ENCODE measurements at regions not wholly inside any gene's neighbourhood (a gene's known extent, or its start where the extent isn't known, plus 50 kb on each side); places are given as distances from the start of the nearest gene placed in this dataset.

GRCh38 chr15:46416544-46416943 lies 781.7 kb downstream of the SQOR start:
- no peaks in the 10 kb centered on the region for H3K27me3 Mint-ChIP-seq (ENCODE audit: insufficient read depth)
- no peak for DNase-seq (ENCODE audit: low spot score)
- H3K9me3 Mint-ChIP-seq = peaks cover 3% of the 10 kb centered on the region
- no peak overlapping the region for H3K27ac Mint-ChIP-seq
- no peaks in the 10 kb centered on the region for H3K36me3 Mint-ChIP-seq (ENCODE audit: low read depth)
- no peaks in the 10 kb centered on the region for H3K4me1 Mint-ChIP-seq (ENCODE audit: low read depth)
- intact Hi-C loops (cut with micrococcal nuclease) = no loop called here
- H3K4me3 Mint-ChIP-seq = no peak overlapping the region

- no peak for DNase-seq (ENCODE audit: low spot score)
- Mint-ChIP-seq H3K27ac (no peak overlapping the region), H3K4me1 (ENCODE audit: low read depth) (no peaks in the 10 kb centered on the region), H3K27me3 (ENCODE audit: insufficient read depth) (no peaks in the 10 kb centered on the region), H3K4me3 (no peak overlapping the region), H3K36me3 (ENCODE audit: low read depth) (no peaks in the 10 kb centered on the region), H3K9me3 (peaks cover under 1% of the 10 kb centered on the region)
- intact Hi-C loops (cut with micrococcal nuclease) = loop anchor here (10.0 kb wide), 1 partner anchor 64 kb away; no protein-coding TSS in a partner anchor
Observed at GRCh38 chr15:46420990-46421389, 786.2 kb downstream of the SQOR start.

DNA sequence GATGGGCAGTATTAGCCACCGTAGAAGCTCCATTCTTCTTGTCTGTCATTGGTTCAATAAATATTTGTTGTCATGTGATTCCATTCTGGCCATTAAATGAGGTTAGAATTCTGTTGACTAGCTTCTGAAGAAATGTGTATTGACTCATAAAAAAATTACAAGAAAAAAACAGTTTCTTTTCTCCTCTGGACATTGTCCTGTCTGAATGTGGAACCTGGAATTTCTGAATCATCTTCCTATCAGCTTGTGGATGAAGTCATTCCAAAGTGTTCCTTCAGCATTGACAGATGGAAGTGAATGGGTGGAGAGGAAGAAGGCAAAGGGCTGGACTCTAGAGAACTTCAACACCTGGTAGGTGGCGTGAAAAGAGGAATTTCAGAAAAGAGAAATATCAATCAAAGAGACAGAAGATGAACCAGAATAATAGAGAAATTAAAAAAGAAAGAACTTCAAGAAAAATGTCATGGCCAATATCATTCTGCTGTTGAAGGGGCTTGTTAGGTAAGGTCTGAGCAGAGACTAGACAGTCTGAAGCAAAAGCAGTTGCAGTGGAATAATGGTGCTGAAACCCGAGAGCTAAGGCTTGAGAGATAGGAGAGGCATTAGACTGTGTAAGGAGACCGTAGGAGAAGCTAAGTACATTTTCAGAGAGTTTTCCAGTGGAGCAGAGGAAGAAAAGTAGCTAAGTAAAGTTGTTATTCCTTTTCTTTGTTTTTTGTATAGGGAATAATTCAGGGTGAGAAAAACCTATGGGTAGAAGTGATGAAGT lies 806.6 kb downstream of the SQOR start:
- Mint-ChIP-seq H3K9me3 (peaks cover 15% of the 10 kb centered on the region), H3K36me3 (ENCODE audit: low read depth) (no peaks in the 10 kb centered on the region), H3K27ac (no peak overlapping the region), H3K4me3 (no peak overlapping the region), H3K4me1 (ENCODE audit: low read depth) (no peaks in the 10 kb centered on the region), H3K27me3 (ENCODE audit: insufficient read depth) (no peaks in the 10 kb centered on the region)
- no peak for DNase-seq (ENCODE audit: low spot score)
- intact Hi-C loops (cut with micrococcal nuclease) = no loop called here

DNA sequence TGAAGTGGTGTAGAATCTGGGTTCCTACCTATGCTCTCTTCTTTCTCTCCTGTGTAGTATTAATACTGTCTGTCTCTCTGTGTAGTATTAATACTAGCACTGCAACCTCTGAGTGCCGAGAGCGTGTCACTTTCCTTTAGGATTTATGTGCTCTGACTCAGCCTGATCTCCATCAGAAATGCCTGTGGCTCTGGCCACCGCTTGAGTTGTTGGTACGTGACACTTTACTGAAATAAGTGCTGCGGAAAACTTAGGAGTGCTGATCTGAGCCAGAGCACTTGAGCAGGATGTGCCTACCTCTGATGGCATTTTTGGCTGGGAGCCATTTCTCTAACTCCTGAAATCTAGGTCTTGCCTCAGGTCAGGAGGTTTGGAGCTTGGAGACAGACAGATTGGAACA lies 807.4 kb downstream of the SQOR start:
- H3K9me3 Mint-ChIP-seq = peaks cover 15% of the 10 kb centered on the region
- intact Hi-C loops (cut with micrococcal nuclease) = no loop called here
- DNase-seq (ENCODE audit: low spot score) = no peak
- H3K36me3 Mint-ChIP-seq (ENCODE audit: low read depth) = no peaks in the 10 kb centered on the region
- H3K4me1 Mint-ChIP-seq (ENCODE audit: low read depth) = no peaks in the 10 kb centered on the region
- H3K27ac Mint-ChIP-seq = no peak overlapping the region
- H3K27me3 Mint-ChIP-seq (ENCODE audit: insufficient read depth) = no peaks in the 10 kb centered on the region
- no peak overlapping the region for H3K4me3 Mint-ChIP-seq

DNA sequence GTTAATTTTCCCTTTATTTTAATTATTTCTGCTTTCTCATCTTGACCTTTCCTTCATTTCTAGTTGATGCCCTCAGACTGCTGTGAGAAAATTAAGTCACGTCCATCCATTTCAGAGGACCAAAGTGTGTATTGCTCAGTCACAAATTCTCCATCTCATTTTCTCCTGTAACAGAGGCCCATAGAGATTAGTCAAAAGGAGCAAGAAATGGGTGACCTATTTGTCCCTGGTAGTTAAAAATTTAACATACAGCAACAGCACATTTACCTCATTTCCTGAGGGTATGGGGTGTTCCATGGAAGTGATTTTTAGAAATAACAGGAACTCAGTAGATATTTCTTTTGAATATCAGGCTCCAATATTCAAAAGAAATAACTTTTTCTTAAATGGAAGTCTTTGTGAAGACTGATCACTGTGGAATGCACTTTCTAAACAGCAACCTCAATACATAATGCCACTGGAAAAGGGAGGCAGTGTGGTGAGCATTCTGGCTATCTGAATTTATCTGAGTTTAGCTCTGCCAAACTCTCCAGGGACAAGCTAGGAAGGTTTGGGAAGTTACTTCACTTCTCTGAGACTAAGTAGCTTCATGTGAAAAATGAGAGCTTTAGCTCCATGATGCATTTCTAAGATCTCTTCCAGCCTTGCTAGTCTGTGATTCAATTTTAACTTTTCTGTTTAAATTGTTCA lies 808.2 kb downstream of the SQOR start:
- intact Hi-C loops (cut with micrococcal nuclease) = no loop called here
- H3K27me3 Mint-ChIP-seq (ENCODE audit: insufficient read depth) = no peaks in the 10 kb centered on the region
- H3K27ac Mint-ChIP-seq = no peak overlapping the region
- DNase-seq (ENCODE audit: low spot score) = no peak
- H3K9me3 Mint-ChIP-seq = peaks cover 15% of the 10 kb centered on the region
- no peak overlapping the region for H3K4me3 Mint-ChIP-seq
- H3K36me3 Mint-ChIP-seq (ENCODE audit: low read depth) = no peaks in the 10 kb centered on the region
- no peaks in the 10 kb centered on the region for H3K4me1 Mint-ChIP-seq (ENCODE audit: low read depth)

GRCh38 chr15:46450112-46450809 lies 815.4 kb downstream of the SQOR start:
- Mint-ChIP-seq H3K9me3 (peaks cover 12% of the 10 kb centered on the region), H3K36me3 (ENCODE audit: low read depth) (no peaks in the 10 kb centered on the region), H3K4me1 (ENCODE audit: low read depth) (no peaks in the 10 kb centered on the region), H3K4me3 (no peak overlapping the region), H3K27ac (no peak overlapping the region), H3K27me3 (ENCODE audit: insufficient read depth) (no peaks in the 10 kb centered on the region)
- DNase-seq (ENCODE audit: low spot score) = no peak
- intact Hi-C loops (cut with micrococcal nuclease) = no loop called here

DNA sequence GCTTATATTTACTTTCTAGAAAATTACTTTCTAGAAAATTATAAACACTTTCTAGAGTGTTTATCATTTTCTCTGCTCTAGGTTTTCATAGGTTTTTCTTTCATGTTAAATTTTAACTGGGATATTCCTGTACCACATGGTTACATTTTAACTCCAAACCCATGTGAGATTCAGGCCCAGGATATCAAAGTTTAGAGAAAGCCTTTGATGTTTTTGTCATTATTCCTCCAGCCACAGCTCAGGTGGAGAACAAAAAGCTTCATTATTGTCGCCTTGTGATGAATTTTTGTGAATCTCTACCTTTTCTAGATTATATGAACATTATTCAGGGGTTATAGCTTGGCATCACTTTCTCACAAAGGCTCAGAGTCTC lies 816.0 kb downstream of the SQOR start:
- no peak for DNase-seq (ENCODE audit: low spot score)
- H3K27me3 Mint-ChIP-seq (ENCODE audit: insufficient read depth) = no peaks in the 10 kb centered on the region
- H3K4me1 Mint-ChIP-seq (ENCODE audit: low read depth) = no peaks in the 10 kb centered on the region
- H3K9me3 Mint-ChIP-seq = peaks cover 6% of the 10 kb centered on the region
- no peak overlapping the region for H3K4me3 Mint-ChIP-seq
- intact Hi-C loops (cut with micrococcal nuclease) = no loop called here
- no peak overlapping the region for H3K27ac Mint-ChIP-seq
- no peaks in the 10 kb centered on the region for H3K36me3 Mint-ChIP-seq (ENCODE audit: low read depth)

DNA sequence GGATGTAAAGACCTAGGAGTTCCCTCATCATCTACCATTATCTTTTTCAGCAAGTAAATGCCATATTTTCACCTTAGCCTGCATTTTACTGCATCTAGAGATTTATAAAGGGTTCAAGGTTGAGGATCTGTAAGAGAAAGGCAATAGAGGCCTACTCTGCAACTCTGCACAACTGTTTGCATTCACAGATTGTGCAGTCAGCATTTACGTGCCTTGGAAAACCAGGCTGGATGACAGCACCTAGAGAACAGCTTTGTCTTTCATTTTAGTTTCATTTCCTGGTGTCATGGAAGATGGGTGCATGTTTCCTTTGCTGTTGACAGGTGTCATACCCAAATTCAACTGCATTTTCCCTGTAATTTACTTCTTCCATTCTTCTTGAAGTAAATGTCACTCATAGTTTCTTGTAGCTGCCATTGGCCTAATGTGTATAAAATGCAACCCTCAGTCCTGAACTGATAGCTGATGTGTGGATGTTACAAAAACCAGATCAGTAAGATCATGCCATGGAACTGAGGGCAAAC lies 817.5 kb downstream of the SQOR start:
- no peaks in the 10 kb centered on the region for H3K27me3 Mint-ChIP-seq (ENCODE audit: insufficient read depth)
- no peak overlapping the region for H3K27ac Mint-ChIP-seq
- DNase-seq (ENCODE audit: low spot score) = no peak
- no peaks in the 10 kb centered on the region for H3K4me1 Mint-ChIP-seq (ENCODE audit: low read depth)
- peaks cover 6% of the 10 kb centered on the region for H3K9me3 Mint-ChIP-seq
- intact Hi-C loops (cut with micrococcal nuclease) = no loop called here
- H3K36me3 Mint-ChIP-seq (ENCODE audit: low read depth) = no peaks in the 10 kb centered on the region
- H3K4me3 Mint-ChIP-seq = no peak overlapping the region

- Mint-ChIP-seq H3K4me3 (no peak overlapping the region), H3K9me3 (peaks cover 4% of the 10 kb centered on the region), H3K36me3 (ENCODE audit: low read depth) (no peaks in the 10 kb centered on the region), H3K4me1 (ENCODE audit: low read depth) (no peaks in the 10 kb centered on the region), H3K27ac (no peak overlapping the region), H3K27me3 (ENCODE audit: insufficient read depth) (no peaks in the 10 kb centered on the region)
- DNase-seq (ENCODE audit: low spot score) = no peak
- intact Hi-C loops (cut with micrococcal nuclease) = no loop called here
Observed at GRCh38 chr15:46456456-46456855, 821.6 kb downstream of the SQOR start.

DNA sequence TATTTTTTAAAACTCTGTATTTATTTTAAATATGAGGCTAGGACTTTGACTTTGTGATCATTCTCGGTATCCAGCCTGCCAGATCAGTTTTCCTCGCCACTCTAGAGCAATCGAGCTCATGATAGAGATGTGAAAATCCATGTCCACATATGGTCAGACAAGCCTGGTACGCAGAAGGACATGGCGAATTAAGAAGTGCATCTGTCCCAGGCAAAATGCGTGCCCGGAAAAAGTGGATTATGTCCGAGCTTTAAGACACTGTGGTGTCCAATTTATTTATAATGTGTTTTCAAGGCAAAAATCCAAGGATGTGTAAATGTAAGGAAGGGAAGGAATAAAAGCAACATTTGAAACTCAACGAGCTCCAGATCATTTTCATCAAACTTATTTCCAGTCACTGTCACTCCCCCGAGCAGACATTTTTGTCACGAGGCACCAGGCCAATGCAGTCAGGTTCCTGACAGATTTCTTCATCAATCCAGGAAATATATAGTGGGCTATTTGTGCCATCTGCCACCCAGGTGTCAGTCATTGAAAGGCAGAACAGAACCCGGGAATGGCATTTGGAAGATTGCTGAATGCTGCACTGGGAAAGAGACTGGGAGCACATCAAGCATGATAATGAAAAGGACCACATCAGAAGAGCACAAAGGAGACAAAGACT lies 825.7 kb downstream of the SQOR start:
- no peak for DNase-seq (ENCODE audit: low spot score)
- H3K27me3 Mint-ChIP-seq (ENCODE audit: insufficient read depth) = no peaks in the 10 kb centered on the region
- H3K9me3 Mint-ChIP-seq = no peaks in the 10 kb centered on the region
- H3K4me1 Mint-ChIP-seq (ENCODE audit: low read depth) = no peaks in the 10 kb centered on the region
- H3K27ac Mint-ChIP-seq = no peak overlapping the region
- intact Hi-C loops (cut with micrococcal nuclease) = no loop called here
- no peak overlapping the region for H3K4me3 Mint-ChIP-seq
- H3K36me3 Mint-ChIP-seq (ENCODE audit: low read depth) = no peaks in the 10 kb centered on the region

GRCh38 chr15:46461416-46461815 lies 826.6 kb downstream of the SQOR start:
- H3K4me1 Mint-ChIP-seq (ENCODE audit: low read depth) = no peaks in the 10 kb centered on the region
- no peak overlapping the region for H3K4me3 Mint-ChIP-seq
- no peaks in the 10 kb centered on the region for H3K27me3 Mint-ChIP-seq (ENCODE audit: insufficient read depth)
- no peaks in the 10 kb centered on the region for H3K9me3 Mint-ChIP-seq
- DNase-seq (ENCODE audit: low spot score) = no peak
- intact Hi-C loops (cut with micrococcal nuclease) = no loop called here
- no peaks in the 10 kb centered on the region for H3K36me3 Mint-ChIP-seq (ENCODE audit: low read depth)
- no peak overlapping the region for H3K27ac Mint-ChIP-seq

GRCh38 chr15:46467041-46467440 lies 832.2 kb downstream of the SQOR start:
- intact Hi-C loops (cut with micrococcal nuclease) = no loop called here
- H3K4me3 Mint-ChIP-seq = no peak overlapping the region
- no peaks in the 10 kb centered on the region for H3K27me3 Mint-ChIP-seq (ENCODE audit: insufficient read depth)
- H3K36me3 Mint-ChIP-seq (ENCODE audit: low read depth) = no peaks in the 10 kb centered on the region
- H3K4me1 Mint-ChIP-seq (ENCODE audit: low read depth) = no peaks in the 10 kb centered on the region
- no peak for DNase-seq (ENCODE audit: low spot score)
- no peak overlapping the region for H3K27ac Mint-ChIP-seq
- H3K9me3 Mint-ChIP-seq = peaks cover 4% of the 10 kb centered on the region

DNA sequence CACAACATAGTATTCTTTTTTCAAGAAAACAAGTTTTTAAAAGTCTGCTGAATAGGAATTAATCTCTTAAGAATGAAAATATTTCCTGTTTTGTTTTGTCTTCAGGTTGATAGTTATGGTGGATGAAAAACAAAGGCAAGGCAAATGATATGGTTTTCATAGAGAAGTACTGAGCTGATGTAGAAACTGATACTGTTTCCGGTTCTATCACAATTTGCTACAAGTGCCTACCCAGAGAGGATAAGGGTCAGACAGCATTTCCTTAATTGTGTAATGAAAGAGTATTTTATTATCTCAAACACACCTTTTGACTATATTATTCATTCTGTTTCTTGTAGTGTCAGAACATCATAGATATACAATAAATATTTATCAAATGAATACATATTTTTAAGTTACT lies 836.3 kb downstream of the SQOR start:
- Mint-ChIP-seq H3K27ac (no peak overlapping the region), H3K4me1 (ENCODE audit: low read depth) (no peaks in the 10 kb centered on the region), H3K9me3 (peaks cover 10% of the 10 kb centered on the region), H3K36me3 (ENCODE audit: low read depth) (no peaks in the 10 kb centered on the region), H3K4me3 (no peak overlapping the region), H3K27me3 (ENCODE audit: insufficient read depth) (no peaks in the 10 kb centered on the region)
- no peak for DNase-seq (ENCODE audit: low spot score)
- intact Hi-C loops (cut with micrococcal nuclease) = no loop called here
